B cell (primary cell): ENCODE measurements at regions not wholly inside any gene's neighbourhood (a gene's known extent, or its start where the extent isn't known, plus 50 kb on each side); places are given as distances from the start of the nearest gene placed in this dataset.

ENCODE experiments used
- ATAC-seq: fragments of 200-7000 bp; cut with Tn5 transposase; one replicate; pipeline ENCODE4 v1.10.0; 2021; ENCODE audit warnings: low read depth, mild to moderate bottlenecking, moderate number of reproducible peaks, moderate library complexity
- CTCF ChIA-PET: fragments of 350-600 bp; sonication (Branson Sonifier 250); formaldehyde crosslinking; loops from one replicate; lab custom pipeline; 2021; ENCODE audit warnings: antibody characterized with exemption, inconsistent platforms; lab: Charles Lee
- POLR2A ChIA-PET: fragments of 350-600 bp; sonication (Branson Sonifier 250); formaldehyde crosslinking; loops from one replicate; lab custom pipeline; 2021; ENCODE audit warnings: antibody characterized with exemption; lab: Charles Lee
- DNase-seq: peaks from one replicate; pipeline ENCODE4 v3.0.0; 2013
- H2AFZ ChIP-seq: 2 replicates; pipeline ENCODE4 v1.6.1; 2012; ENCODE audit warnings: mild to moderate bottlenecking, low read depth, low read length; ENCODE audit not compliant: insufficient read depth, poor library complexity, severe bottlenecking
- H3K27ac ChIP-seq, 2 donors: 1 replicate in 1 of 2; 2 replicates in 1 of 2; pipeline ENCODE4 v1.5.1; 2012 to 2013; ENCODE audit warnings: low read length in 2 of 2, mild to moderate bottlenecking in 2 of 2, moderate library complexity in 1 of 2
- H3K27me3 ChIP-seq, 4 experiments: fragments of 200-600 bp in 1 of 4; sonication (generic) in 1 of 4; replicated peaks in 1 of 4; 1 replicate in 2 of 4; 2 replicates in 2 of 4; pipeline versions ENCODE4 v1.6.1 to v1.7.0; 2013 to 2016; ENCODE audit warnings: low read length in 3 of 4, mild to moderate bottlenecking in 2 of 4, mixed read lengths in 1 of 4, moderate library complexity in 1 of 4; ENCODE audit not compliant: insufficient read depth in 4 of 4, control insufficient read depth in 3 of 4; ENCODE audit errors: control extremely low read depth in 1 of 4
- H3K36me3 ChIP-seq, 2 experiments: replicated peaks in 1 of 2; 1 replicate in 1 of 2; 2 replicates in 1 of 2; pipeline versions ENCODE4 v1.6.1 to v1.7.1; 2013; ENCODE audit warnings: low read length in 1 of 2; ENCODE audit not compliant: insufficient read depth in 2 of 2, control insufficient read depth in 1 of 2; ENCODE audit errors: control extremely low read depth in 1 of 2, extremely low read depth in 1 of 2
- H3K4me1 ChIP-seq, 2 donors: fragments of 200-600 bp in 1 of 2; sonication (generic) in 1 of 2; 1 replicate in 1 of 2; 2 replicates in 1 of 2; pipeline versions ENCODE4 v1.5.1 to v1.6.1; 2013 to 2017; ENCODE audit warnings: low read length in 2 of 2; ENCODE audit not compliant: control insufficient read depth in 2 of 2, insufficient read depth in 2 of 2
- H3K4me2 ChIP-seq: replicated peaks from 2 replicates; pipeline ENCODE3; 2012; ENCODE audit warnings: mild to moderate bottlenecking, low read depth, low read length; ENCODE audit not compliant: poor library complexity, severe bottlenecking
- H3K4me3 ChIP-seq, 5 experiments: fragments of 200-600 bp in 1 of 5; sonication (generic) in 1 of 5; 1 replicate in 3 of 5; 2 replicates in 2 of 5; pipeline versions ENCODE4 v1.5.1 to v1.7.0; 2011 to 2016; ENCODE audit warnings: low read length in 4 of 5, mild to moderate bottlenecking in 4 of 5, low read depth in 2 of 5, control low read depth in 1 of 5, moderate library complexity in 1 of 5; ENCODE audit not compliant: insufficient read depth in 1 of 5; ENCODE audit errors: control extremely low read depth in 1 of 5, extremely low read depth in 1 of 5
- H3K79me2 ChIP-seq: fragments of 200-600 bp; sonication (generic); one replicate; pipeline ENCODE4 v1.6.0; 2016; ENCODE audit warnings: low read length; ENCODE audit not compliant: control insufficient read depth, insufficient read depth
- H3K9ac ChIP-seq: fragments of 200-600 bp; sonication (generic); 2 replicates; pipeline ENCODE4 v1.6.1; 2017; ENCODE audit warnings: mild to moderate bottlenecking, low read length, moderate library complexity
- H3K9me3 ChIP-seq, 3 donors: one replicate each; pipeline versions ENCODE4 v1.6.1 to v1.7.1; 2013; ENCODE audit warnings: low read length in 2 of 3; ENCODE audit not compliant: control insufficient read depth in 2 of 3, insufficient read depth in 1 of 3; ENCODE audit errors: control extremely low read depth in 1 of 3
- H4K20me1 ChIP-seq: 2 replicates; pipeline ENCODE4 v1.6.0; 2012; ENCODE audit warnings: mild to moderate bottlenecking, low read length; ENCODE audit not compliant: insufficient read depth, control insufficient read depth, poor library complexity, severe bottlenecking
- H3K27ac Mint-ChIP-seq: one replicate; pipeline ENCODE4 v1.8.0; 2021; ENCODE audit warnings: mixed read lengths
- H3K27me3 Mint-ChIP-seq: one replicate; pipeline ENCODE4 v1.8.0; 2021; ENCODE audit warnings: mixed read lengths
- H3K4me1 Mint-ChIP-seq: one replicate; pipeline ENCODE4 v1.8.0; 2021; ENCODE audit warnings: mixed read lengths
- H3K4me3 Mint-ChIP-seq: one replicate; pipeline ENCODE4 v1.8.0; 2021; ENCODE audit warnings: mixed read lengths
- H3K9me3 Mint-ChIP-seq: one replicate; pipeline ENCODE4 v1.8.0; 2022; ENCODE audit warnings: mixed read lengths; ENCODE audit not compliant: insufficient read depth
- EZH2 ChIP-seq: IDR thresholded peaks from 2 replicates; pipeline ENCODE4 v1.6.1; 2012; ENCODE audit warnings: borderline replicate concordance, low read depth, mild to moderate bottlenecking, moderate library complexity, low read length; ENCODE audit not compliant: insufficient read depth, poor library complexity, severe bottlenecking
- WGBS: methylation state at CpG from one replicate; pipeline ENCODE4 v1.1.5; 2013; ENCODE audit warnings: missing lambda C conversion rate; ENCODE audit not compliant: insufficient coverage; 5-methylcytosine and 5-hydroxymethylcytosine counted together
- intact Hi-C: fragments of 100-400 bp; cut with micrococcal nuclease; formaldehyde crosslinking; loops from one replicate; pipeline ENCODE4 v1.10.0; 2022
- TF ChIP-seq, protein P1 (sequence below): fragments of 200-600 bp; IDR thresholded peaks from one replicate; pipeline ENCODE4 v1.8.0; 2022; ENCODE audit warnings: antibody characterized with exemption, mild to moderate bottlenecking

GRCh38 chr9:2473681-2474080, 147.9 kb upstream of the VLDLR start:
- Mint-ChIP-seq H3K27ac (no peak overlapping the region), H3K27me3 (peaks cover 5% of the 10 kb centered on the region), H3K9me3 (no peaks in the 10 kb centered on the region), H3K4me3 (no peak overlapping the region), H3K4me1 (no peaks in the 10 kb centered on the region)
- no peak overlapping the region for H3K9ac ChIP-seq
- no peaks in the 10 kb centered on the region for H3K36me3 ChIP-seq
- H3K79me2 ChIP-seq, result no peaks in the 10 kb centered on the region
- H3K4me1 ChIP-seq, result no peaks in the 10 kb centered on the region
- no peaks in the 10 kb centered on the region for H4K20me1 ChIP-seq
- no peak overlapping the region for H3K4me2 ChIP-seq
- no peaks in the 10 kb centered on the region for H3K27me3 ChIP-seq
- WGBS, result no CpG with 5 or more reads among the region's 1 CpG
- no peak for DNase-seq
- intact Hi-C loops, result no loop called here
- no peak overlapping the region for H3K27ac ChIP-seq
- no peak for ATAC-seq
- H3K4me3 ChIP-seq, result no peak overlapping the region
- ChIA-PET CTCF (no interaction called here), POLR2A (no interaction called here)
- no peak overlapping the region for H2AFZ ChIP-seq
- no peak for TF ChIP-seq EZH2
- TF ChIP-seq, protein P1, sequence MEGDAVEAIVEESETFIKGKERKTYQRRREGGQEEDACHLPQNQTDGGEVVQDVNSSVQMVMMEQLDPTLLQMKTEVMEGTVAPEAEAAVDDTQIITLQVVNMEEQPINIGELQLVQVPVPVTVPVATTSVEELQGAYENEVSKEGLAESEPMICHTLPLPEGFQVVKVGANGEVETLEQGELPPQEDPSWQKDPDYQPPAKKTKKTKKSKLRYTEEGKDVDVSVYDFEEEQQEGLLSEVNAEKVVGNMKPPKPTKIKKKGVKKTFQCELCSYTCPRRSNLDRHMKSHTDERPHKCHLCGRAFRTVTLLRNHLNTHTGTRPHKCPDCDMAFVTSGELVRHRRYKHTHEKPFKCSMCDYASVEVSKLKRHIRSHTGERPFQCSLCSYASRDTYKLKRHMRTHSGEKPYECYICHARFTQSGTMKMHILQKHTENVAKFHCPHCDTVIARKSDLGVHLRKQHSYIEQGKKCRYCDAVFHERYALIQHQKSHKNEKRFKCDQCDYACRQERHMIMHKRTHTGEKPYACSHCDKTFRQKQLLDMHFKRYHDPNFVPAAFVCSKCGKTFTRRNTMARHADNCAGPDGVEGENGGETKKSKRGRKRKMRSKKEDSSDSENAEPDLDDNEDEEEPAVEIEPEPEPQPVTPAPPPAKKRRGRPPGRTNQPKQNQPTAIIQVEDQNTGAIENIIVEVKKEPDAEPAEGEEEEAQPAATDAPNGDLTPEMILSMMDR, result no peak
- H3K9me3 ChIP-seq, result no peaks in the 10 kb centered on the region

DNA sequence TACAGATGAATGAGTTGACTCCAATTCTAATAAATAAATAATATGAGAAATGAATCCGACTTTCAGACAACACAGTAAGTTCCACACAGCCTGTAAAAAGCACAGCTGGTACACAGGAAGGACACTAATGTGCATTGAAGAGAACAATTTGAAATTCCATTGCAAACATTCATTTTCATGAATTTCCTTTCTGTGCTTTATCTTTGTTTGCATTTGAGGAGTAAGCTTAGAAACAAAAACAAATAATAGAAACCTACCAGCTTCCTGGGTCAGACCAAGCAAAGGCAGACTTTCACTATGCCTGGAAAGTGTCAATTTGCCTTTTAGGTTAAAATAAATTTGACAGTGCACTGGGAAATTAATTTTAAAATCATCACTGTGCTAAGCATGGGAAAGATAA, 143.8 kb upstream of the VLDLR start:
- no peaks in the 10 kb centered on the region for H3K4me1 ChIP-seq
- no peaks in the 10 kb centered on the region for H3K27me3 ChIP-seq
- H3K27ac ChIP-seq, result no peak overlapping the region
- Mint-ChIP-seq H3K4me1 (no peaks in the 10 kb centered on the region), H3K4me3 (no peak overlapping the region), H3K9me3 (no peaks in the 10 kb centered on the region), H3K27ac (no peak overlapping the region), H3K27me3 (peaks cover 5% of the 10 kb centered on the region)
- H3K36me3 ChIP-seq, result no peaks in the 10 kb centered on the region
- DNase-seq, result no peak
- no peak overlapping the region for H3K4me2 ChIP-seq
- ATAC-seq, result no peak
- ChIA-PET POLR2A (no interaction called here), CTCF (no interaction called here)
- no peak for TF ChIP-seq EZH2
- no peaks in the 10 kb centered on the region for H3K79me2 ChIP-seq
- no peaks in the 10 kb centered on the region for H4K20me1 ChIP-seq
- no peak overlapping the region for H3K9ac ChIP-seq
- H3K9me3 ChIP-seq, result no peaks in the 10 kb centered on the region
- intact Hi-C loops, result no loop called here
- no peak overlapping the region for H2AFZ ChIP-seq
- WGBS, result no CpG with 5 or more reads among the region's 1 CpG
- no peak overlapping the region for H3K4me3 ChIP-seq
